ENCODE measurements at regions not wholly inside any gene's neighbourhood (a gene's known extent, or its start where the extent isn't known, plus 50 kb on each side); places are given as distances from the start of the nearest gene placed in this dataset.
"Not testable (repeated sequence)": the region's sequence is repeated elsewhere in the genome, so short reads cannot be mapped to it uniquely, and the experiment has no call there.

GRCh38 chr10:9160275-9160674, 1105.8 kb downstream of the GATA3 start:
- Histone ChIP-seq H3K4me1 (replicated peaks) (no peaks in the 10 kb centered on the region), H3K4me3 (no peak overlapping the region), H3K27me3 (replicated peaks) (no peaks in the 10 kb centered on the region), H3K36me3 (no peaks in the 10 kb centered on the region), H3K9me3 (replicated peaks) (no peaks in the 10 kb centered on the region), H3K27ac (no peak overlapping the region)
- no peak for DNase-seq (ENCODE audit: low read depth in 1 of 2, low spot score in 2 of 2)

GRCh38 chr10:9163699-9164098, 1109.2 kb downstream of the GATA3 start:
- Histone ChIP-seq H3K4me1 (replicated peaks) (no peaks in the 10 kb centered on the region), H3K36me3 (no peaks in the 10 kb centered on the region), H3K27me3 (replicated peaks) (no peaks in the 10 kb centered on the region), H3K4me3 (no peak overlapping the region), H3K27ac (no peak overlapping the region), H3K9me3 (replicated peaks) (no peaks in the 10 kb centered on the region)
- no peak for DNase-seq (ENCODE audit: low read depth in 1 of 2, low spot score in 2 of 2)

- Histone ChIP-seq H3K9me3 (replicated peaks) (no peaks in the 10 kb centered on the region), H3K36me3 (no peaks in the 10 kb centered on the region), H3K27me3 (replicated peaks) (no peaks in the 10 kb centered on the region), H3K27ac (no peak overlapping the region), H3K4me3 (no peak overlapping the region), H3K4me1 (replicated peaks) (no peaks in the 10 kb centered on the region)
- DNase-seq (ENCODE audit: low read depth in 1 of 2, low spot score in 2 of 2) = no peak
Observed at GRCh38 chr10:9166770-9167169, 1112.3 kb downstream of the GATA3 start.

- no peak for DNase-seq (ENCODE audit: low read depth in 1 of 2, low spot score in 2 of 2)
- Histone ChIP-seq H3K4me3 (no peak overlapping the region), H3K36me3 (no peaks in the 10 kb centered on the region)
Observed at GRCh38 chr10:9172276-9172675, 1117.8 kb downstream of the GATA3 start.

GRCh38 chr10:9175200-9175599, 1120.7 kb downstream of the GATA3 start:
- no peaks in the 10 kb centered on the region; the same call in 1 of the 2 replicates for H3K9me3 ChIP-seq (replicated peaks)
- H3K27me3 ChIP-seq (replicated peaks) = no peaks in the 10 kb centered on the region
- H3K4me1 ChIP-seq (replicated peaks) = no peaks in the 10 kb centered on the region

More at GRCh38 chr10:9172276-9172675, 1117.8 kb downstream of the GATA3 start:
- Histone ChIP-seq H3K4me1 (replicated peaks) (no peaks in the 10 kb centered on the region), H3K27me3 (replicated peaks) (no peaks in the 10 kb centered on the region), H3K27ac (no peak overlapping the region), H3K9me3 (replicated peaks) (no peaks in the 10 kb centered on the region; the same call in 1 of the 2 replicates)

GRCh38 chr10:9183197-9183880, 1128.9 kb downstream of the GATA3 start:
- not testable (repeated sequence) for H3K9me3 ChIP-seq (replicated peaks); H3K27me3 ChIP-seq (replicated peaks); DNase-seq (ENCODE audit: low read depth in 1 of 2, low spot score in 2 of 2); H3K4me3 ChIP-seq; H3K4me1 ChIP-seq (replicated peaks); H3K36me3 ChIP-seq; H3K27ac ChIP-seq

More at GRCh38 chr10:9175200-9175599, 1120.7 kb downstream of the GATA3 start:
- Histone ChIP-seq H3K36me3 (no peaks in the 10 kb centered on the region), H3K27ac (no peak overlapping the region), H3K4me3 (no peak overlapping the region)
- DNase-seq (ENCODE audit: low read depth in 1 of 2, low spot score in 2 of 2) = no peak

- H3K36me3 ChIP-seq = no peaks in the 10 kb centered on the region
- no peak overlapping the region for H3K4me3 ChIP-seq
- no peaks in the 10 kb centered on the region for H3K4me1 ChIP-seq (replicated peaks)
- H3K9me3 ChIP-seq (replicated peaks) = no peaks in the 10 kb centered on the region
- H3K27ac ChIP-seq = no peak overlapping the region
- H3K27me3 ChIP-seq (replicated peaks) = no peaks in the 10 kb centered on the region
- peak in 1 of 2 experiments; percentile 7 for DNase-seq (ENCODE audit: low read depth in 1 of 2, low spot score in 2 of 2)
Observed at GRCh38 chr10:9188022-9188810, 1133.7 kb downstream of the GATA3 start.

- Histone ChIP-seq H3K4me1 (replicated peaks) (no peaks in the 10 kb centered on the region), H3K4me3 (no peak overlapping the region), H3K27ac (no peak overlapping the region), H3K36me3 (no peaks in the 10 kb centered on the region), H3K9me3 (replicated peaks) (no peaks in the 10 kb centered on the region), H3K27me3 (replicated peaks) (no peaks in the 10 kb centered on the region)
- DNase-seq (ENCODE audit: low read depth in 1 of 2, low spot score in 2 of 2) = no peak
Observed at GRCh38 chr10:9189448-9189847, 1135.0 kb downstream of the GATA3 start.

- Histone ChIP-seq H3K4me3 (no peak overlapping the region), H3K9me3 (replicated peaks) (no peaks in the 10 kb centered on the region), H3K4me1 (replicated peaks) (no peaks in the 10 kb centered on the region), H3K36me3 (no peaks in the 10 kb centered on the region), H3K27me3 (replicated peaks) (no peaks in the 10 kb centered on the region; the same call in 1 of the 2 replicates), H3K27ac (no peak overlapping the region)
- DNase-seq (ENCODE audit: low read depth in 1 of 2, low spot score in 2 of 2) = no peak
Observed at GRCh38 chr10:9193120-9193519, 1138.6 kb downstream of the GATA3 start.

GRCh38 chr10:9195385-9195784, 1140.9 kb downstream of the GATA3 start:
- no peak overlapping the region for H3K4me3 ChIP-seq
- no peaks in the 10 kb centered on the region for H3K9me3 ChIP-seq (replicated peaks)
- H3K27me3 ChIP-seq (replicated peaks) = no peaks in the 10 kb centered on the region; the same call in 1 of the 2 replicates
- no peaks in the 10 kb centered on the region for H3K36me3 ChIP-seq
- H3K4me1 ChIP-seq (replicated peaks) = no peaks in the 10 kb centered on the region
- no peak overlapping the region for H3K27ac ChIP-seq
- DNase-seq (ENCODE audit: low read depth in 1 of 2, low spot score in 2 of 2) = no peak

- H3K4me1 ChIP-seq (replicated peaks) = no peaks in the 10 kb centered on the region
- DNase-seq (ENCODE audit: low read depth in 1 of 2, low spot score in 2 of 2) = peak in 1 of 2 experiments; percentile 5
- peaks cover 4% of the 10 kb centered on the region; the same call in 1 of the 2 replicates for H3K27me3 ChIP-seq (replicated peaks)
Observed at GRCh38 chr10:9198611-9199010, 1144.1 kb downstream of the GATA3 start.

GRCh38 chr10:9205558-9205957, 1151.1 kb downstream of the GATA3 start:
- H3K4me1 ChIP-seq (replicated peaks) = no peaks in the 10 kb centered on the region

More at GRCh38 chr10:9198611-9199010, 1144.1 kb downstream of the GATA3 start:
- Histone ChIP-seq H3K4me3 (no peak overlapping the region), H3K27ac (no peak overlapping the region), H3K9me3 (replicated peaks) (no peaks in the 10 kb centered on the region), H3K36me3 (no peaks in the 10 kb centered on the region)

GRCh38 chr10:9209105-9209798, 1154.8 kb downstream of the GATA3 start:
- no peak overlapping the region for H3K4me3 ChIP-seq
- H3K27me3 ChIP-seq (replicated peaks) = no peaks in the 10 kb centered on the region
- H3K9me3 ChIP-seq (replicated peaks) = no peaks in the 10 kb centered on the region
- H3K4me1 ChIP-seq (replicated peaks) = no peaks in the 10 kb centered on the region
- H3K36me3 ChIP-seq = no peaks in the 10 kb centered on the region
- peak; percentile 44 to 47 for DNase-seq (ENCODE audit: low read depth in 1 of 2, low spot score in 2 of 2)
- H3K27ac ChIP-seq = no peak overlapping the region

More at GRCh38 chr10:9205558-9205957, 1151.1 kb downstream of the GATA3 start:
- peaks cover 4% of the 10 kb centered on the region; the same call in 1 of the 2 replicates for H3K27me3 ChIP-seq (replicated peaks)
- no peak for DNase-seq (ENCODE audit: low read depth in 1 of 2, low spot score in 2 of 2)
- H3K9me3 ChIP-seq (replicated peaks) = no peaks in the 10 kb centered on the region
- no peak overlapping the region for H3K27ac ChIP-seq
- H3K4me3 ChIP-seq = no peak overlapping the region
- no peaks in the 10 kb centered on the region for H3K36me3 ChIP-seq

- Histone ChIP-seq H3K27me3 (replicated peaks) (no peaks in the 10 kb centered on the region), H3K27ac (no peak overlapping the region), H3K4me1 (replicated peaks) (no peaks in the 10 kb centered on the region), H3K9me3 (replicated peaks) (no peaks in the 10 kb centered on the region), H3K36me3 (no peaks in the 10 kb centered on the region), H3K4me3 (no peak overlapping the region)
- DNase-seq (ENCODE audit: low read depth in 1 of 2, low spot score in 2 of 2) = no peak
Observed at GRCh38 chr10:9211228-9211627, 1156.7 kb downstream of the GATA3 start.
